Keratinocyte (primary cell): ENCODE measurements at regions not wholly inside any gene's neighbourhood (a gene's known extent, or its start where the extent isn't known, plus 50 kb on each side); places are given as distances from the start of the nearest gene placed in this dataset.

Source experiments
- DNase-seq: peaks from one replicate; pipeline ENCODE4 v3.0.0-alpha.2; 2011; ENCODE audit warnings: low read depth, missing footprints, low spot score
- FAIRE-seq: peaks from 2 replicates; lab custom pipeline; 2011; peaks lifted over from hg19 to GRCh38; lab: Jason Lieb, UNC
- H2AFZ ChIP-seq: 2 replicates; pipeline ENCODE4 v1.6.0; 2012; ENCODE audit warnings: low read length, control low read depth, inconsistent platforms; ENCODE audit not compliant: control insufficient read depth
- H3K27ac ChIP-seq: 2 replicates; pipeline ENCODE4 v1.5.1; 2011; ENCODE audit warnings: low read length; ENCODE audit not compliant: control insufficient read depth, insufficient read depth
- H3K27me3 ChIP-seq: 3 replicates; pipeline ENCODE4 v1.6.0; 2011; ENCODE audit warnings: low read length; ENCODE audit not compliant: control insufficient read depth, insufficient read depth; ENCODE audit errors: extremely low read depth
- H3K36me3 ChIP-seq, 2 experiments: 2 replicates in 1 of 2; 3 replicates in 1 of 2; pipeline ENCODE4 v1.5.1; 2011; ENCODE audit warnings: low read length in 2 of 2, mild to moderate bottlenecking in 1 of 2; ENCODE audit not compliant: control insufficient read depth in 2 of 2, insufficient read depth in 2 of 2; ENCODE audit errors: extremely low read depth in 1 of 2
- H3K4me1 ChIP-seq: 3 replicates; pipeline ENCODE4 v1.5.1; 2011; ENCODE audit warnings: low read length; ENCODE audit not compliant: control insufficient read depth, insufficient read depth; ENCODE audit errors: extremely low read depth
- H3K4me2 ChIP-seq: 3 replicates; pipeline ENCODE4 v1.6.0; 2011; ENCODE audit warnings: low read depth, low read length; ENCODE audit not compliant: control insufficient read depth, insufficient read depth; ENCODE audit errors: extremely low read depth
- H3K4me3 ChIP-seq, 3 experiments: fragments of 200-600 bp in 1 of 3; sonication (generic) in 1 of 3; 2 replicates in 2 of 3; 3 replicates in 1 of 3; pipeline ENCODE4 v1.5.1; 2011 to 2016; ENCODE audit warnings: low read length in 3 of 3, mild to moderate bottlenecking in 3 of 3, control low read depth in 2 of 3, inconsistent platforms in 1 of 3, low read depth in 1 of 3, mixed read lengths in 1 of 3, mixed run types in 1 of 3, moderate library complexity in 1 of 3; ENCODE audit not compliant: control insufficient read depth in 2 of 3, insufficient read depth in 2 of 3; ENCODE audit errors: extremely low read depth in 1 of 3
- H3K79me2 ChIP-seq: 2 replicates; pipeline ENCODE4 v1.6.0; 2012; ENCODE audit warnings: low read length; ENCODE audit not compliant: control insufficient read depth, insufficient read depth
- H3K9ac ChIP-seq: 3 replicates; pipeline ENCODE4 v1.6.0; 2011; ENCODE audit warnings: low read length; ENCODE audit not compliant: control insufficient read depth, insufficient read depth; ENCODE audit errors: extremely low read depth
- H3K9me1 ChIP-seq: 3 replicates; pipeline ENCODE4 v1.6.0; 2011; ENCODE audit warnings: low read length; ENCODE audit not compliant: control insufficient read depth, insufficient read depth; ENCODE audit errors: extremely low read depth
- H3K9me3 ChIP-seq: 2 replicates; pipeline ENCODE4 v1.5.1; 2012; ENCODE audit warnings: low read depth, low read length; ENCODE audit not compliant: control insufficient read depth
- H4K20me1 ChIP-seq: 3 replicates; pipeline ENCODE4 v1.6.0; 2011; ENCODE audit warnings: low read length; ENCODE audit not compliant: control insufficient read depth, insufficient read depth; ENCODE audit errors: extremely low read depth
- EZH2 ChIP-seq: IDR thresholded peaks from one replicate; pipeline ENCODE4 v1.6.1; 2012; ENCODE audit warnings: inconsistent platforms, mild to moderate bottlenecking, low read length, moderate library complexity
- dilution Hi-C: fragments of 300-500 bp; cut with MboI; formaldehyde crosslinking; loops from one replicate; pipeline ENCODE4 v1.7.0; 2020; ENCODE audit warnings: low sequenced_read_pairs; ENCODE audit not compliant: extremely low pct_ligation_motif_present
- TF ChIP-seq, protein P1 (sequence below), 3 experiments: IDR thresholded peaks in 1 of 3; conservative IDR thresholded peaks in 1 of 3; optimal IDR thresholded peaks in 1 of 3; 2 replicates in 2 of 3; 3 replicates in 1 of 3; pipeline versions ENCODE3 to v1.5.1; 2011; ENCODE audit warnings: low read length in 3 of 3, mild to moderate bottlenecking in 3 of 3, moderate library complexity in 2 of 3, control low read depth in 1 of 3, inconsistent platforms in 1 of 3; ENCODE audit not compliant: insufficient read depth in 2 of 3; ENCODE audit errors: extremely low read depth in 1 of 3

DNA sequence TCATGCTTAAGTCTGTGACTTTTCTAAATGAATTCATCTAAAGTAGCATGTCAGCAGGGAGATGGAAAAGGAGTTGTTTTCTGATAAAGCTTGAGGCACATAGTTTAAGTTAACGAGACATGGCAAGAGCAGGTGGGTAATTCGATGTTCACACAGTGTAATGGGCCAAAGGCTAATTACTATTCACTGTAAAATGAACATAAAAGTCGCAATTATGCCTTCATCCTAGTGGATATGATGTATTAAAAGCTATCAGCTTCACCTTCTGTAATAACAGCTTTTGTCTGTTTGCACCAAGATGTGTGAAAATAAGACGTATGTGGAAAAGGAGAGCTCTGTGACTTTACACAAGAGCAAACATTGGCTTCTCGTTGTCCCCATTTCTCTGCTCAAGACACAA is 94.2 kb upstream of the CDH20 start:
- Histone ChIP-seq H4K20me1 (no peaks in the 10 kb centered on the region), H3K27ac (no peak overlapping the region), H3K36me3 (no peaks in the 10 kb centered on the region), H3K27me3 (no peaks in the 10 kb centered on the region), H3K4me2 (no peak overlapping the region), H3K4me1 (no peaks in the 10 kb centered on the region), H3K4me3 (no peak overlapping the region), H3K79me2 (no peaks in the 10 kb centered on the region), H3K9me3 (no peaks in the 10 kb centered on the region), H3K9ac (no peak overlapping the region), H2AFZ (no peak overlapping the region), H3K9me1 (no peaks in the 10 kb centered on the region)
- dilution Hi-C loops, result no loop called here
- no peak for FAIRE-seq
- TF ChIP-seq, protein P1, sequence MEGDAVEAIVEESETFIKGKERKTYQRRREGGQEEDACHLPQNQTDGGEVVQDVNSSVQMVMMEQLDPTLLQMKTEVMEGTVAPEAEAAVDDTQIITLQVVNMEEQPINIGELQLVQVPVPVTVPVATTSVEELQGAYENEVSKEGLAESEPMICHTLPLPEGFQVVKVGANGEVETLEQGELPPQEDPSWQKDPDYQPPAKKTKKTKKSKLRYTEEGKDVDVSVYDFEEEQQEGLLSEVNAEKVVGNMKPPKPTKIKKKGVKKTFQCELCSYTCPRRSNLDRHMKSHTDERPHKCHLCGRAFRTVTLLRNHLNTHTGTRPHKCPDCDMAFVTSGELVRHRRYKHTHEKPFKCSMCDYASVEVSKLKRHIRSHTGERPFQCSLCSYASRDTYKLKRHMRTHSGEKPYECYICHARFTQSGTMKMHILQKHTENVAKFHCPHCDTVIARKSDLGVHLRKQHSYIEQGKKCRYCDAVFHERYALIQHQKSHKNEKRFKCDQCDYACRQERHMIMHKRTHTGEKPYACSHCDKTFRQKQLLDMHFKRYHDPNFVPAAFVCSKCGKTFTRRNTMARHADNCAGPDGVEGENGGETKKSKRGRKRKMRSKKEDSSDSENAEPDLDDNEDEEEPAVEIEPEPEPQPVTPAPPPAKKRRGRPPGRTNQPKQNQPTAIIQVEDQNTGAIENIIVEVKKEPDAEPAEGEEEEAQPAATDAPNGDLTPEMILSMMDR (optimal IDR thresholded peaks at IDR 0.05 in 1 of 3, IDR thresholded peaks at IDR 0.05 in 1 of 3, conservative IDR thresholded peaks at IDR 0.05 in 1 of 3; ENCODE audit: extremely low read depth in 1 of 3, insufficient read depth in 2 of 3, low read length in 3 of 3), result no peak
- TF ChIP-seq EZH2, result no peak
- DNase-seq, result no peak

DNA sequence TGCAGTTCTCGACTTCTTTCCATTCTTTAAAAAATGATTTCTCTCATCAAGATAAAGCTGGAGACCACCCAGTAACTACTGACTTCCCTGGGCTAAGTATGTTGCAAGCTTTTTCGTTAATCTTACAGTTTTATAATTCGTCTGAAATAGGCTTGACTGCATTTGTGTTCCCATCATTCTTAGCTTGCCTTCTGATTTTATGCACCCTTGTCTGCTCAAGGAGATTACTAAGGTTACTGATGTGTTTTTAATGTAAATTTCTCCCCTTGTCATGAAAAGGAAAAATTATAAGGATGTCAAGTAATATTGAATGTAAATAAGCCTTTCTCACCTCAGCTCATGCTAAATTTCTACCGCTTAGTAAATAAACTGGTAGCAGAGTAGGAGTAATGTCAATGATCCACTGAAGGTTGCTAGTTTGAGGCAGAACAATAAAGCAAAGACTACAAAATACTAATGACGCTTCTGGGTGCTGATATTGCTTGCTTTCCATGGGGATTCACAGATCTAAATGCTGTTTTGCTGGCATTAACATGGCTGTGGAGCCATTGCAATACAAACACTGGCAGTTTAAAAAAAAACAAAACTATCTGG is 91.9 kb upstream of the CDH20 start:
- H4K20me1 ChIP-seq, result no peaks in the 10 kb centered on the region
- H3K27me3 ChIP-seq, result no peaks in the 10 kb centered on the region
- no peaks in the 10 kb centered on the region for H3K9me1 ChIP-seq
- dilution Hi-C loops, result no loop called here
- no peak for FAIRE-seq
- no peaks in the 10 kb centered on the region for H3K36me3 ChIP-seq
- H3K4me2 ChIP-seq, result no peak overlapping the region
- H3K79me2 ChIP-seq, result no peaks in the 10 kb centered on the region
- DNase-seq, result no peak
- H3K9me3 ChIP-seq, result no peaks in the 10 kb centered on the region
- H3K4me1 ChIP-seq, result no peaks in the 10 kb centered on the region
- H3K27ac ChIP-seq, result no peak overlapping the region
- H3K4me3 ChIP-seq, result no peak overlapping the region
- no peak overlapping the region for H2AFZ ChIP-seq
- TF ChIP-seq EZH2, result no peak
- H3K9ac ChIP-seq, result no peak overlapping the region

DNA sequence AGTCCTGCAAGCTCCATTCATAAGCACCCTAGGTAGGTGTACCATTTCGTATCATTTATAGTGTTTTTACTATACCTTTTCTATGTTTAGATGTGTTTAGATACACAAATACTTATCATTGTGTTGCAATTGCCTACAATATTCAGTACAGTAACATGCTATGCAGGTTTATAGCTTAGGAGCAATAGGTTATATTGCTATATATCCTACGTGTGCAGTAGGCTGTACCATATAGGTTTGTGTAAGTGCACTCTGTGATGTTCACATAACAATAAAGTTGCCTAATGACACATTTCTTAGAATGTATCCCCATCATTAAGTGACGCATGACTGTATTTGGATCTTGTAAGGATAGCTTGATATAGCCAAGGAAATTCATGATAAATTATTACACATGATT is 88.6 kb upstream of the CDH20 start:
- no peak overlapping the region for H3K4me3 ChIP-seq
- no peaks in the 10 kb centered on the region for H3K36me3 ChIP-seq
- dilution Hi-C loops, result no loop called here
- no peak overlapping the region for H2AFZ ChIP-seq
- no peaks in the 10 kb centered on the region for H3K4me1 ChIP-seq
- FAIRE-seq, result no peak
- no peaks in the 10 kb centered on the region for H3K9me3 ChIP-seq
- no peak overlapping the region for H3K27ac ChIP-seq
- no peaks in the 10 kb centered on the region for H4K20me1 ChIP-seq
- DNase-seq, result no peak
- H3K27me3 ChIP-seq, result no peaks in the 10 kb centered on the region
- H3K9ac ChIP-seq, result no peak overlapping the region
- no peaks in the 10 kb centered on the region for H3K79me2 ChIP-seq
- TF ChIP-seq, protein P1 (optimal IDR thresholded peaks at IDR 0.05 in 1 of 3, IDR thresholded peaks at IDR 0.05 in 1 of 3, conservative IDR thresholded peaks at IDR 0.05 in 1 of 3; ENCODE audit: extremely low read depth in 1 of 3, insufficient read depth in 2 of 3, low read length in 3 of 3), result no peak
- no peak for TF ChIP-seq EZH2
- H3K4me2 ChIP-seq, result no peak overlapping the region
- no peaks in the 10 kb centered on the region for H3K9me1 ChIP-seq
